Erythroblast (primary cell): ENCODE measurements at regions not wholly inside any gene's neighbourhood (a gene's known extent, or its start where the extent isn't known, plus 50 kb on each side); places are given as distances from the start of the nearest gene placed in this dataset.

ENCODE experiments used
- GATA1 ChIP-seq: IDR thresholded peaks from 2 replicates; pipeline ENCODE4 v1.6.1; 2011; ENCODE audit warnings: low read depth, mild to moderate bottlenecking, control low read depth, low read length, moderate library complexity
- POLR2A ChIP-seq: IDR thresholded peaks from 2 replicates; pipeline ENCODE4 v1.6.1; 2011; ENCODE audit warnings: mild to moderate bottlenecking, low read length

DNA sequence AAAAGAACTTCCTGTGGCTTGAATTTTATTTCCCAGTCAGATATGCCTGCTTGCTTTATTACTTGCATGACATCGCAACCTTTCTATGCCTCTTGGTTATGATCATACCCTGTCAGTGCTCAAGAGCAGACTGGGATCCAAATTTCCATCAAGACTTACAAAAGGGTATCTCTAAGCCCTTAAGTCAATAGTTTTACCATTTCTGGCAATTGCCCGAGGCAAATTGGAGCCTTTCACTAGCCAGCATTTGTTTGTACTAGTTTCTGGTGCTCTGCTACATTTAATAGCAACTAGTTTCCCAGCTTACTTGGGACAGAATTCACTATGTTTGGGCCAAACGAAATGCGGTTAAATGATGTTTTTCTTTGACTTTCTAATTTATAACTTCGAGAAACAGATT lies 73.2 kb upstream of the ITM2A start:
- no peak for TF ChIP-seq POLR2A
- no peak for TF ChIP-seq GATA1
